Smooth muscle cell (in vitro differentiated cells): ENCODE measurements at regions not wholly inside any gene's neighbourhood (a gene's known extent, or its start where the extent isn't known, plus 50 kb on each side); places are given as distances from the start of the nearest gene placed in this dataset.

Source experiments
- DNase-seq: peaks from one replicate; lab custom pipeline; 2025; ENCODE audit not compliant: unreplicated experiment; lab: John Stamatoyannopoulos, UW
- H2AFZ ChIP-seq: fragments of 200-600 bp; sonication (generic); 2 replicates; pipeline ENCODE4 v1.6.0; 2016; ENCODE audit warnings: antibody characterized with exemption, low read depth, mild to moderate bottlenecking
- H3F3A ChIP-seq: fragments of 200-600 bp; sonication (generic); 2 replicates; pipeline ENCODE4 v1.6.0; 2017; ENCODE audit warnings: antibody characterized with exemption, low read depth
- H3K27ac ChIP-seq: fragments of 200-600 bp; sonication (generic); 2 replicates; pipeline ENCODE4 v1.5.1; 2016; ENCODE audit warnings: low read depth, mild to moderate bottlenecking
- H3K27me3 ChIP-seq: fragments of 200-600 bp; sonication (generic); 2 replicates; pipeline ENCODE4 v1.6.1; 2016; ENCODE audit warnings: low read depth, mild to moderate bottlenecking
- H3K36me3 ChIP-seq: fragments of 200-600 bp; sonication (generic); 2 replicates; pipeline ENCODE4 v1.5.1; 2016; ENCODE audit warnings: low read depth
- H3K4me1 ChIP-seq: fragments of 200-600 bp; sonication (generic); 2 replicates; pipeline ENCODE4 v1.5.1; 2016; ENCODE audit warnings: low read depth
- H3K4me2 ChIP-seq: fragments of 200-600 bp; sonication (generic); 2 replicates; pipeline ENCODE4 v1.6.0; 2016; ENCODE audit warnings: mild to moderate bottlenecking
- H3K4me3 ChIP-seq: fragments of 200-600 bp; sonication (generic); 2 replicates; pipeline ENCODE4 v1.5.1; 2016; ENCODE audit warnings: mild to moderate bottlenecking
- H3K79me2 ChIP-seq: fragments of 200-600 bp; sonication (generic); 2 replicates; pipeline ENCODE4 v1.6.0; 2016; ENCODE audit warnings: low read depth, mild to moderate bottlenecking
- H3K9ac ChIP-seq: fragments of 200-600 bp; sonication (generic); 2 replicates; pipeline ENCODE4 v1.6.0; 2016; ENCODE audit warnings: low read depth
- H3K9me3 ChIP-seq: fragments of 200-600 bp; sonication (generic); replicated peaks from 2 replicates; pipeline ENCODE4 v1.5.1; 2016; ENCODE audit warnings: low read depth
- H4K20me1 ChIP-seq: fragments of 200-600 bp; sonication (generic); 2 replicates; pipeline ENCODE4 v1.6.0; 2016; ENCODE audit warnings: low read depth
- WGBS: methylation state at CpG from one replicate; pipeline ENCODE4 v1.1.7; 2016; ENCODE audit warnings: low lambda C conversion rate; 5-methylcytosine and 5-hydroxymethylcytosine counted together
- TF ChIP-seq, protein P1 (sequence below): fragments of 200-600 bp; sonication (generic); IDR thresholded peaks from 2 replicates; pipeline ENCODE4 v1.5.1; 2017; ENCODE audit warnings: borderline replicate concordance, mild to moderate bottlenecking, antibody characterized with exemption; ENCODE audit not compliant: insufficient read depth, poor library complexity, severe bottlenecking

DNA sequence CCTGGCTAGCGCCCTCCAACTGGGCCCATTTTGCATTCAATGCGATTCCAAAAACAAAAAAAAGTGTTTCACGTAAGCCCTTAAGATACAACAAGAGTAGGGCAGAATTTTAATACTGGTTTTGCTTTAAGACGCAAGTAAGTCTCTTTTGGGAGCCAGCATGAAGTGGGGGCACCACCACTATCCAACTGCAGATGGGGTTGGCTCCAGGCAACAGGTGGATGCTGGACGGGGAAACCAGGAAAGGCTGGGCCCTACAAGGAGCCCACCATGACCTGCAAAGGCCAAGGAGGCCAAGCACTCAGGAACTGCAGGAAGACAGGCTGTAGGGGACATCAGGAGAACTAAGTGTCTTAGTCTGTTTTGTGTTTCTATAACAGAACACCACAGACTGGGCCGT is 86.5 kb upstream of the INSIG1 start:
- Histone ChIP-seq H3K9me3 (no peaks in the 10 kb centered on the region), H3K4me2 (no peak overlapping the region), H2AFZ (no peak overlapping the region), H3K4me3 (no peak overlapping the region), H3K27me3 (no peaks in the 10 kb centered on the region), H3K9ac (no peak overlapping the region), H3K27ac (no peak overlapping the region), H3F3A (no peaks in the 10 kb centered on the region), H3K79me2 (no peaks in the 10 kb centered on the region), H3K36me3 (no peaks in the 10 kb centered on the region), H3K4me1 (no peaks in the 10 kb centered on the region), H4K20me1 (no peaks in the 10 kb centered on the region)
- no peak for DNase-seq
- TF ChIP-seq, protein P1, sequence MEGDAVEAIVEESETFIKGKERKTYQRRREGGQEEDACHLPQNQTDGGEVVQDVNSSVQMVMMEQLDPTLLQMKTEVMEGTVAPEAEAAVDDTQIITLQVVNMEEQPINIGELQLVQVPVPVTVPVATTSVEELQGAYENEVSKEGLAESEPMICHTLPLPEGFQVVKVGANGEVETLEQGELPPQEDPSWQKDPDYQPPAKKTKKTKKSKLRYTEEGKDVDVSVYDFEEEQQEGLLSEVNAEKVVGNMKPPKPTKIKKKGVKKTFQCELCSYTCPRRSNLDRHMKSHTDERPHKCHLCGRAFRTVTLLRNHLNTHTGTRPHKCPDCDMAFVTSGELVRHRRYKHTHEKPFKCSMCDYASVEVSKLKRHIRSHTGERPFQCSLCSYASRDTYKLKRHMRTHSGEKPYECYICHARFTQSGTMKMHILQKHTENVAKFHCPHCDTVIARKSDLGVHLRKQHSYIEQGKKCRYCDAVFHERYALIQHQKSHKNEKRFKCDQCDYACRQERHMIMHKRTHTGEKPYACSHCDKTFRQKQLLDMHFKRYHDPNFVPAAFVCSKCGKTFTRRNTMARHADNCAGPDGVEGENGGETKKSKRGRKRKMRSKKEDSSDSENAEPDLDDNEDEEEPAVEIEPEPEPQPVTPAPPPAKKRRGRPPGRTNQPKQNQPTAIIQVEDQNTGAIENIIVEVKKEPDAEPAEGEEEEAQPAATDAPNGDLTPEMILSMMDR, result no peak
- 96% methylated on average over 6 of the region's 6 CpGs for WGBS

DNA sequence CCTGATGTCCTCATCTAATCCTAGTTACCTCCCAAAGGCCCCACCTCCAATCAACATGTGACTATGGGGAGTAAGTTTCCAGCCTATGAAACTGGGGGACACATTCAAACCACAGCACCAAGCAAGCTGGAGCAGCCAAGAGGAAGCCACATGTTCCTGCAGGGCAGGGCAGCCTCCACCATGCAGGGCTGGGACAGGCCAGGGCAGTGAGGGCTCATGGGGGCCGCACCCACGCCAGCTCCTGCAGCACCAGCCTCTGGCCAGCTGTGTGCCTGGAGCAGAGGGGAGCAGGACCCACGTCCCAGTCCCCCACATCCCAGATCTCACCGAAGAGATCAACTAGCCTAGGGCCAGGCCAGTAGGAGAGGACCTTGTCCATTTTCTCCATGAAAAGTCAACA is 85.9 kb upstream of the INSIG1 start:
- H3K4me3 ChIP-seq, result no peak overlapping the region
- H3K36me3 ChIP-seq, result no peaks in the 10 kb centered on the region
- WGBS, result 100% methylated on average over 3 of the region's 4 CpGs
- no peaks in the 10 kb centered on the region for H3F3A ChIP-seq
- no peaks in the 10 kb centered on the region for H4K20me1 ChIP-seq
- H3K79me2 ChIP-seq, result no peaks in the 10 kb centered on the region
- no peak overlapping the region for H2AFZ ChIP-seq
- no peak overlapping the region for H3K9ac ChIP-seq
- DNase-seq, result no peak
- H3K4me2 ChIP-seq, result no peak overlapping the region
- no peaks in the 10 kb centered on the region for H3K27me3 ChIP-seq
- TF ChIP-seq, protein P1, result no peak
- no peaks in the 10 kb centered on the region for H3K9me3 ChIP-seq
- no peaks in the 10 kb centered on the region for H3K4me1 ChIP-seq
- peak overlapping the region; percentile 75 for H3K27ac ChIP-seq

DNA sequence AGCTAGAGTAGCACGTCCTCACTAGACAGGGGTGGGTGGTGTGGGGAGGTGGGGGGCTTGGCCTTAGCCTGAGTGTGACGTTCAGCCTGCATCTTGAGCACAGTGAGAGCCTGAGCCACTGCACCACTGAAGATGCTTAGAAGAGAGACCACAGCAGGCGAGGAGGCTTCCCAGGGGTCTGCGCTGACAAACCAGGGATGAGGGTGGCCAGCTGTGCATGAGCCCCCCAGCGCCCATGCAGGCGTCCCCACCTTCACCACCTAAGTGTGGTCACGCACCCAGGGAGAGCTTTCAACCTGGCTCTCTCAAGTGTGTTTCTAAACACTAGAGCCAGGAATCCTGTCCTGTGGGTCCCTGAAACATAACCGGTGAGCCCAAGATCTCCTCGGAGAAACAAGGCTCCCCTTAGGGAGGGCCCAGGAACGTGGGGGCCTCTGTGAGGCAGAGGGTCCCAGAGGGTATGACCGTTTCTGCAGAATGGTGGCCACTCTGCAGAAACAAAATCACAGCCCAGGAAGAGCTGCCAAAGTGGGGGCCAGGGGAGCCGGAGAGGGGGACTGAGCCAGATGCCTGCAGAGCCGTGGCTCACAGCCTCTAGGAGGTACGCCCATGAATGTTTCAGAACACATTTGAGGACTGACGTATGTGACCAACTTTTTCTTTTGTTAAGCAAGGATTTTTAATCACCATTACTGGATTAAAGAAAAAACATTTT is 85.2 kb upstream of the INSIG1 start:
- H3F3A ChIP-seq, result no peaks in the 10 kb centered on the region
- H3K4me2 ChIP-seq, result no peak overlapping the region
- H3K27me3 ChIP-seq, result no peaks in the 10 kb centered on the region
- H3K4me1 ChIP-seq, result no peaks in the 10 kb centered on the region
- H3K79me2 ChIP-seq, result no peaks in the 10 kb centered on the region
- no peak for DNase-seq
- TF ChIP-seq, protein P1, result no peak
- H4K20me1 ChIP-seq, result no peaks in the 10 kb centered on the region
- WGBS, result 89% methylated on average over 15 of the region's 15 CpGs
- H3K9ac ChIP-seq, result peak overlapping the region; percentile 34
- H3K9me3 ChIP-seq, result no peaks in the 10 kb centered on the region
- peak overlapping the region; percentile 75 for H3K27ac ChIP-seq
- H3K36me3 ChIP-seq, result no peaks in the 10 kb centered on the region
- no peak overlapping the region for H2AFZ ChIP-seq
- H3K4me3 ChIP-seq, result no peak overlapping the region

DNA sequence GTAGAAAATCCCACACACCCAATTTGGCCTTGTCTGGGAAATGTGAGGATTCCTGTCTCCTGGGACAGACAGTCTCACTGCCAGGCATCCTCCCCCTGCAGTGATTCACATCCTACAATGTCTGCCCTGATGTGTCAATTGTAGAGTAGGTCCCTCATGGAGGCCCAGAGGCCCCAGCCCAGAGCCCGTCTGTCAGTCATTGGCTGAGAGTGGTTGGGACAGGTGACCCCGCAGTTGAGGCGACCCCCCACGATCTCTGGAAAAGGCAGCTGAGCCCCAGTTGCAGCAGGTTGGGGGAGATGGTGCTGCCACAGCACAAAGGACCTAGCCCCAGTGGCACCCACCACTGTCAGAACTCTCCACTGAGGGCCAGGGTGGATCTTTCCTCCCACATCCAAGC is 84.3 kb upstream of the INSIG1 start:
- H3K9me3 ChIP-seq, result no peaks in the 10 kb centered on the region
- 63% methylated on average over 4 of the region's 4 CpGs for WGBS
- H3F3A ChIP-seq, result no peaks in the 10 kb centered on the region
- H3K9ac ChIP-seq, result peak overlapping the region; percentile 67
- H3K36me3 ChIP-seq, result no peaks in the 10 kb centered on the region
- H3K4me3 ChIP-seq, result no peak overlapping the region
- H4K20me1 ChIP-seq, result no peaks in the 10 kb centered on the region
- H3K27ac ChIP-seq, result peak overlapping the region; percentile 75
- peak overlapping the region; percentile 74 for H3K4me2 ChIP-seq
- TF ChIP-seq, protein P1, result no peak
- DNase-seq, result no peak
- H3K4me1 ChIP-seq, result no peaks in the 10 kb centered on the region
- H3K27me3 ChIP-seq, result no peaks in the 10 kb centered on the region
- no peak overlapping the region for H2AFZ ChIP-seq
- no peaks in the 10 kb centered on the region for H3K79me2 ChIP-seq
